CD4-positive, alpha-beta T cell treated with Interleukin-10 for 1 hour (primary cell): ENCODE measurements at regions not wholly inside any gene's neighbourhood (a gene's known extent, or its start where the extent isn't known, plus 50 kb on each side); places are given as distances from the start of the nearest gene placed in this dataset.
"Not testable (repeated sequence)": the region's sequence is repeated elsewhere in the genome, so short reads cannot be mapped to it uniquely, and the experiment has no call there.

ENCODE experiments used
- DNase-seq: peaks from one replicate; pipeline ENCODE4 v3.0.0-alpha.2; 2020

- not testable (repeated sequence) for DNase-seq
Observed at GRCh38 chr5:62238584-62238983, 67.4 kb upstream of the KIF2A start.

- DNase-seq = not testable (repeated sequence)
Observed at GRCh38 chr5:62240494-62240893, 65.5 kb upstream of the KIF2A start.

GRCh38 chr5:62242000-62242399, 64.0 kb upstream of the KIF2A start:
- not testable (repeated sequence) for DNase-seq

GRCh38 chr5:62243046-62243445, 63.0 kb upstream of the KIF2A start:
- not testable (repeated sequence) for DNase-seq

GRCh38 chr5:62248192-62248591, 57.8 kb upstream of the KIF2A start:
- not testable (repeated sequence) for DNase-seq

- DNase-seq = not testable (repeated sequence)
Observed at GRCh38 chr5:62250085-62250484, 55.9 kb upstream of the KIF2A start.

GRCh38 chr5:62250919-62251318, 55.1 kb upstream of the KIF2A start:
- DNase-seq = not testable (repeated sequence)

GRCh38 chr5:62252519-62252918, 53.5 kb upstream of the KIF2A start:
- DNase-seq = not testable (repeated sequence)

GRCh38 chr5:62255551-62255950, 50.5 kb upstream of the KIF2A start:
- not testable (repeated sequence) for DNase-seq

- peak; percentile 38 for DNase-seq
Observed at GRCh38 chr5:62256161-62257019, 49.6 kb upstream of the KIF2A start.
